Common myeloid progenitor, CD34-positive (primary cell): ENCODE measurements at regions not wholly inside any gene's neighbourhood (a gene's known extent, or its start where the extent isn't known, plus 50 kb on each side); places are given as distances from the start of the nearest gene placed in this dataset.

Experiments used
- CTCF ChIA-PET: fragments of 350-600 bp; sonication (Branson Sonifier 250); formaldehyde crosslinking; loops from one replicate; lab custom pipeline; 2021; ENCODE audit warnings: antibody characterized with exemption; lab: Charles Lee
- POLR2A ChIA-PET: fragments of 350-600 bp; sonication (Branson Sonifier 250); formaldehyde crosslinking; loops from one replicate; lab custom pipeline; 2021; ENCODE audit warnings: antibody characterized with exemption; lab: Charles Lee
- DNase-seq, 3 donors: peaks; one replicate each; pipeline versions ENCODE4 v3.0.0 to v3.0.0-alpha.2; 2013
- H3K27ac ChIP-seq, 2 experiments: 1 replicate in 1 of 2; 2 replicates in 1 of 2; pipeline ENCODE4 v1.7.0; 2013; ENCODE audit warnings: inconsistent platforms in 2 of 2, low read length in 2 of 2, mild to moderate bottlenecking in 2 of 2, low read depth in 1 of 2, moderate library complexity in 1 of 2; ENCODE audit not compliant: severe bottlenecking in 2 of 2, insufficient read depth in 1 of 2, poor library complexity in 1 of 2
- H3K27me3 ChIP-seq, 5 experiments: replicated peaks in 2 of 5; 1 replicate in 3 of 5; 2 replicates in 2 of 5; pipeline versions ENCODE4 v1.6.1 to v1.7.0; 2013; ENCODE audit warnings: low read length in 4 of 5, mild to moderate bottlenecking in 2 of 5, moderate library complexity in 2 of 5, inconsistent platforms in 1 of 5; ENCODE audit not compliant: insufficient read depth in 5 of 5, control insufficient read depth in 4 of 5
- H3K36me3 ChIP-seq, 4 experiments: 1 replicate in 2 of 4; 2 replicates in 2 of 4; pipeline versions ENCODE4 v1.6.1 to v1.7.0; 2013; ENCODE audit warnings: low read length in 3 of 4, control low read depth in 1 of 4, mild to moderate bottlenecking in 1 of 4; ENCODE audit not compliant: control insufficient read depth in 4 of 4, insufficient read depth in 4 of 4
- H3K4me1 ChIP-seq, 4 experiments: 1 replicate in 3 of 4; 2 replicates in 1 of 4; pipeline versions ENCODE4 v1.6.1 to v1.7.1; 2013; ENCODE audit warnings: low read length in 3 of 4, mild to moderate bottlenecking in 3 of 4, control low read depth in 1 of 4, inconsistent platforms in 1 of 4, moderate library complexity in 1 of 4; ENCODE audit not compliant: control insufficient read depth in 4 of 4, insufficient read depth in 4 of 4; ENCODE audit errors: control extremely low read depth in 1 of 4
- H3K4me3 ChIP-seq, 7 experiments: 1 replicate in 4 of 7; 2 replicates in 3 of 7; pipeline versions ENCODE4 v1.5.1 to v1.7.0; 2013; ENCODE audit warnings: mild to moderate bottlenecking in 7 of 7, low read length in 6 of 7, moderate library complexity in 6 of 7, inconsistent platforms in 2 of 7, low read depth in 2 of 7, control low read depth in 1 of 7; ENCODE audit not compliant: insufficient read depth in 4 of 7, control insufficient read depth in 1 of 7; ENCODE audit errors: extremely low read depth in 1 of 7
- H3K9me3 ChIP-seq, 5 experiments: 1 replicate in 4 of 5; 2 replicates in 1 of 5; pipeline versions ENCODE4 v1.6.1 to v1.7.1; 2013; ENCODE audit warnings: low read length in 4 of 5, mild to moderate bottlenecking in 2 of 5, inconsistent platforms in 1 of 5, low read depth in 1 of 5, moderate library complexity in 1 of 5; ENCODE audit not compliant: control insufficient read depth in 4 of 5, insufficient read depth in 2 of 5; ENCODE audit errors: control extremely low read depth in 1 of 5
- WGBS: methylation state at CpG from one replicate; pipeline ENCODE4 v1.1.5; 2013; ENCODE audit not compliant: insufficient coverage; 5-methylcytosine and 5-hydroxymethylcytosine counted together

- Histone ChIP-seq H3K27ac (no peak overlapping the region), H3K9me3 (no peaks in the 10 kb centered on the region), H3K36me3 (no peaks in the 10 kb centered on the region), H3K4me1 (peaks cover 0 to under 1% (median 0%) of the 10 kb centered on the region in 4 experiments), H3K27me3 (peaks cover 0 to 4% (median 1%) of the 10 kb centered on the region in 5 experiments), H3K4me3 (no peak overlapping the region)
- DNase-seq = no peak
- no CpG with 5 or more reads among the region's 3 CpGs for WGBS
- ChIA-PET POLR2A (no interaction called here), CTCF (interaction anchor here (0.7 to 1.5 kb wide), 2 partner anchors 11 to 147 kb away, joined by 3 to 4 read pairs; no protein-coding TSS in a partner anchor)
These were observed 285.4 kb upstream of the UMPS start for GRCh38 chr3:124444896-124445295.

DNA sequence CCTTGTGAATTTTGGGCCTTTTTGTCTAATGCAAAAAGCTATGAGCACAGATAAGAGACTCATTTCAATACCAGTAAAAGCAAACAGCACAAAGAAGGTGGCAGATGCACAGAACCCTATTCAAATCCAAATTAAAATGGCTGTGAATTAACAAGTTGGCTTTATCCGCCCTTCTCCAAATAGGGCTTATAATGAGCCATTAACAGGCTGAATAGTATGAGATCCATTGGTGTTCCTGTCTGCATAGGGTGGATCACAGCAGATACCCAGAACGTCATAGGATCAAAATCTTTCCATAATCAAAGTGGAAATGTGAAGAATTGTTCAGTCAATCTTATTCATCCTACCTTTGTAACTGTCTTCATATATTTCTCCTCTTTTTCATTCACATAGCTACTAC lies 282.4 kb upstream of the UMPS start:
- H3K4me1 ChIP-seq = no peaks in the 10 kb centered on the region
- CTCF ChIA-PET = interaction anchor here (1.2 to 1.3 kb wide), 2 partner anchors 11 to 12 kb away, joined by 3 to 4 read pairs; no protein-coding TSS in a partner anchor

GRCh38 chr3:124448954-124449353 lies 281.3 kb upstream of the UMPS start:
- Histone ChIP-seq H3K27ac (no peak overlapping the region), H3K27me3 (peaks cover 0 to 4% (median 3%) of the 10 kb centered on the region in 5 experiments), H3K4me1 (no peaks in the 10 kb centered on the region), H3K36me3 (no peaks in the 10 kb centered on the region), H3K9me3 (no peaks in the 10 kb centered on the region), H3K4me3 (no peak overlapping the region)
- no peak for DNase-seq
- CTCF ChIA-PET = interaction anchor here (0.8 to 1.2 kb wide), 2 partner anchors 10 to 19 kb away, joined by 3 to 4 read pairs; no protein-coding TSS in a partner anchor
- POLR2A ChIA-PET = no interaction called here

More for the DNA sequence above, 282.4 kb upstream of the UMPS start:
- WGBS = 100% methylated on average over 1 of the region's 2 CpGs
- Histone ChIP-seq H3K9me3 (no peaks in the 10 kb centered on the region), H3K27ac (no peak overlapping the region), H3K36me3 (no peaks in the 10 kb centered on the region), H3K27me3 (peaks cover 0 to 4% (median 3%) of the 10 kb centered on the region in 5 experiments), H3K4me3 (no peak overlapping the region)
- no peak for DNase-seq
- POLR2A ChIA-PET = no interaction called here

DNA sequence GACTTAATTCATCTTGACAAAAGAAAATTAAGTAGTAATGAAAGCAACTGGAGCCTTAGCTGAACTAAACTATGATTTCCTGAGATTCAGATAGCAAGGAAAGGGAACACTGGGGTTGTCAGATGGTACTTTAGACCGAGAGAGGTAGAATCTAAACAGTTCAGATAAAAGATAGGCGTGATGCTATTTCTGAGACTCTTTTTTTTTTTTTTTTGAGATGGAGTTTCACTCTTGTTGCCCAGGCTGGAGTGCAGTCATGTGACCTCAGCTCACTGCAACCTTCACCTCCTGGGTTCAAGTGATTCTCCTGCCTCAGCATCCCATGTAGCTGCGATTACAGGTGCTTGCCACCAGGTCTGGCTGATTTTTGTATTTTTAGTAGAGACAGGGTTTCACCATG lies 279.9 kb upstream of the UMPS start:
- no peak for DNase-seq
- CTCF ChIA-PET = no interaction called here
- POLR2A ChIA-PET = interaction anchor here (0.5 kb wide), 1 partner anchor 321 kb away, joined by 3 read pairs; no protein-coding TSS in a partner anchor
- Histone ChIP-seq H3K4me3 (no peak overlapping the region), H3K36me3 (no peaks in the 10 kb centered on the region), H3K27me3 (peaks cover 0 to 7% (median 3%) of the 10 kb centered on the region in 5 experiments), H3K27ac (no peak overlapping the region), H3K9me3 (no peaks in the 10 kb centered on the region), H3K4me1 (no peaks in the 10 kb centered on the region)
- WGBS = 100% methylated on average over 2 of the region's 3 CpGs

DNA sequence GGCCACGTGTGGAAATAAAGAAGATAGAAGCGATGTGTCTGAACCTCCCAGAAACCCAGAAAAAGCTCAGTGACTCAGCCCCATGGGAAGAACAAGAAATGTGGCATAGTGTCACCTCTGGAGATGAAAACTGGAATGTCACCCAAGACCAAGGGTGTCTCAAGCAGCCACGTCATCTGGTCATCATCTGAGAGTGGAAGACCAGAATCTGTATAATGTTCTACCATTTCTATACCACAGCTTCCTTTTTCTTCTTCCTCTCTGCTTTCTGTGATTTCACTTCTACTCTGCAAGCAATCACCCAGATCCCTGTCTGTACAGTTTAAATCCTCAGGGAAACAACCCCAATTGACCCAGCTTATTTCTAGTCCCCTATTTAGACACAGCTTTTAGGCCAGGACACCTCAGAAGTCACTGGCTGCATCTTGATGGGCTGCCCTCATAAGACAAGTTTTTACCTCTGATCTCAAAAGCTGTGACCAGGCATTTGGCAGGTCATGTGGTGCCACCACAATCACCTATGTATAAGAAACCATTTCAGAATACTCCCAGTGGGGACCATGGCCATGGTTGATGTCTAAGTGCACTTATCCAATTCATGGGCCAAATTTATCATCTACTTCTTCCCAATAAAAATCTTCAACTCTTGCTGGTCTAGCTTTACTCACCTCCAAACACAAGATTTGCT lies 278.5 kb upstream of the UMPS start:
- DNase-seq = no peak
- Histone ChIP-seq H3K27me3 (peaks cover 0 to 7% (median 3%) of the 10 kb centered on the region in 5 experiments), H3K36me3 (no peaks in the 10 kb centered on the region), H3K4me3 (no peak overlapping the region), H3K4me1 (no peaks in the 10 kb centered on the region), H3K9me3 (no peaks in the 10 kb centered on the region), H3K27ac (no peak overlapping the region)
- ChIA-PET POLR2A (no interaction called here), CTCF (no interaction called here)
- 53% methylated on average over 3 of the region's 3 CpGs for WGBS

- DNase-seq = no peak
- Histone ChIP-seq H3K9me3 (no peaks in the 10 kb centered on the region), H3K36me3 (no peaks in the 10 kb centered on the region), H3K27me3 (peaks cover 0 to 7% (median 3%) of the 10 kb centered on the region in 5 experiments), H3K27ac (no peak overlapping the region), H3K4me1 (no peaks in the 10 kb centered on the region), H3K4me3 (no peak overlapping the region)
- ChIA-PET CTCF (interaction anchor here (1.1 kb wide), 1 partner anchor 12 kb away, joined by 5 read pairs; no protein-coding TSS in a partner anchor), POLR2A (no interaction called here)
- 100% methylated on average over 1 of the region's 4 CpGs for WGBS
These were observed 277.1 kb upstream of the UMPS start for GRCh38 chr3:124453189-124453588.

DNA sequence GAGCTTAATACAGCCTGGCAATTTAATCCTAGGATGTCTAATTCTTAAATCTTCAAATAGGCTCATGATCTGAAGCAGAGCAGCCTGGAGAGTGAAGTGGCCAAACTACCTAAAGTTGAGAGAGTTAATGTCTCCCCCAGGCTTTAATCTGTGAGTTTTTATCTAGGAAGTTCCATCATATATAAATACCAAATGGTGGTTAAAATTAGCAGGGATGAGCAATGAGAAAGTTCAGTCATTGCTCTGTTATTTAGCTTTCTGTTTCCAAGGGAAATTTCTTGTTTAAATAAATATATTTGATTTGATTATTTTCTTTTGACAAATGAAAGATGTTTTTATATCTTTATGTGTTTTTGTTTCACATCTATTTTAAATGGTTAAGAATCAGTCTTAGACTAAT lies 274.4 kb upstream of the UMPS start:
- ChIA-PET CTCF (interaction anchor here (1.0 to 1.6 kb wide), 2 partner anchors 13 to 18 kb away, joined by 3 to 4 read pairs; no protein-coding TSS in a partner anchor), POLR2A (no interaction called here)
- no peak overlapping the region for H3K27ac ChIP-seq
- no peak for DNase-seq
- H3K9me3 ChIP-seq = no peaks in the 10 kb centered on the region
- H3K27me3 ChIP-seq = peaks cover 0 to 7% (median 3%) of the 10 kb centered on the region in 5 experiments
- no peaks in the 10 kb centered on the region for H3K4me1 ChIP-seq
- no peak overlapping the region for H3K4me3 ChIP-seq
- no peaks in the 10 kb centered on the region for H3K36me3 ChIP-seq
